H1 (cell line): ENCODE measurements at regions not wholly inside any gene's neighbourhood (a gene's known extent, or its start where the extent isn't known, plus 50 kb on each side); places are given as distances from the start of the nearest gene placed in this dataset.

Experiments used
- CTCF ChIA-PET: fragments of 300-600 bp; sonication (Branson Sonifier 250); formaldehyde crosslinking; loops from one replicate; lab custom pipeline; 2021; ENCODE audit not compliant: partially characterized antibody; lab: Charles Lee
- POLR2A ChIA-PET: fragments of 300-600 bp; sonication (Branson Sonifier 250); formaldehyde crosslinking; loops from one replicate; lab custom pipeline; 2021; ENCODE audit warnings: inconsistent platforms; ENCODE audit not compliant: partially characterized antibody; lab: Charles Lee
- DNase-seq, 2 experiments: peaks; one replicate each; pipeline versions ENCODE4 v3.0.0 to v3.0.0-alpha.2; 2010 to 2022; ENCODE audit warnings: low spot score in 2 of 2, low read depth in 1 of 2, mixed read lengths in 1 of 2
- FAIRE-seq: peaks from 2 replicates; lab custom pipeline; 2011; peaks lifted over from hg19 to GRCh38; lab: Jason Lieb, UNC
- H2AFZ ChIP-seq: 2 replicates; pipeline ENCODE4 v1.8.1; 2012; ENCODE audit warnings: low read length, inconsistent platforms
- H2AK5ac ChIP-seq: 2 replicates; pipeline ENCODE4 v1.6.1; 2013; ENCODE audit warnings: low read depth, low read length
- H2BK120ac ChIP-seq: replicated peaks from 2 replicates; pipeline ENCODE3; 2013; ENCODE audit warnings: low read depth, low read length, inconsistent platforms
- H2BK12ac ChIP-seq: 2 replicates; pipeline ENCODE4 v1.6.1; 2013; ENCODE audit warnings: low read depth, low read length
- H2BK15ac ChIP-seq: 2 replicates; pipeline ENCODE4 v1.6.1; 2013; ENCODE audit warnings: low read length
- H2BK20ac ChIP-seq: 2 replicates; pipeline ENCODE4 v1.6.1; 2013; ENCODE audit warnings: low read length
- H2BK5ac ChIP-seq: 2 replicates; pipeline ENCODE4 v1.6.1; 2013; ENCODE audit warnings: low read depth, low read length
- H3K14ac ChIP-seq: 2 replicates; pipeline ENCODE4 v1.6.1; 2013; ENCODE audit warnings: inconsistent platforms; ENCODE audit not compliant: insufficient read length
- H3K18ac ChIP-seq: 2 replicates; pipeline ENCODE4 v1.6.1; 2013; ENCODE audit warnings: low read length; ENCODE audit errors: extremely low read depth
- H3K23ac ChIP-seq: 2 replicates; pipeline ENCODE4 v1.6.1; 2013; ENCODE audit warnings: inconsistent platforms; ENCODE audit not compliant: insufficient read length
- H3K23me2 ChIP-seq: 2 replicates; pipeline ENCODE4 v1.6.1; 2013; ENCODE audit warnings: low read depth, low read length
- H3K27ac ChIP-seq: 2 replicates; pipeline ENCODE4 v1.6.1; 2011; ENCODE audit warnings: low read depth, low read length, inconsistent platforms
- H3K27me3 ChIP-seq, 4 experiments: replicated peaks in 1 of 4; 1 replicate in 1 of 4; 2 replicates in 3 of 4; pipeline versions ENCODE4 v1.6.1 to v1.8.1; 2011 to 2013; ENCODE audit warnings: low read length in 3 of 4, mild to moderate bottlenecking in 3 of 4, inconsistent platforms in 2 of 4, mixed read lengths in 2 of 4, moderate library complexity in 1 of 4; ENCODE audit not compliant: control insufficient read depth in 3 of 4, insufficient read depth in 3 of 4; ENCODE audit errors: extremely low read depth in 1 of 4
- H3K36me3 ChIP-seq, 4 experiments: 2 replicates each; pipeline versions ENCODE4 v1.6.1 to v1.8.1; 2011 to 2013; ENCODE audit warnings: mild to moderate bottlenecking in 4 of 4, low read length in 3 of 4, moderate library complexity in 2 of 4, control low read depth in 1 of 4, inconsistent platforms in 1 of 4; ENCODE audit not compliant: insufficient read depth in 4 of 4, control insufficient read depth in 2 of 4
- H3K4ac ChIP-seq: replicated peaks from 2 replicates; pipeline ENCODE3; 2013; ENCODE audit warnings: low read length, low read depth, mixed read lengths, inconsistent platforms; ENCODE audit not compliant: insufficient read length
- H3K4me1 ChIP-seq, 4 experiments: replicated peaks in 1 of 4; 1 replicate in 1 of 4; 2 replicates in 3 of 4; pipeline versions ENCODE4 v1.6.1 to v1.8.1; 2011 to 2013; ENCODE audit warnings: low read length in 3 of 4, inconsistent platforms in 2 of 4, mixed read lengths in 1 of 4; ENCODE audit not compliant: insufficient read depth in 4 of 4, control insufficient read depth in 3 of 4
- H3K4me2 ChIP-seq, 2 experiments: 2 replicates each; pipeline versions ENCODE4 v1.6.1 to v1.8.1; 2011 to 2013; ENCODE audit warnings: low read depth in 2 of 2, low read length in 2 of 2, control low read depth in 1 of 2, inconsistent platforms in 1 of 2, mild to moderate bottlenecking in 1 of 2; ENCODE audit not compliant: insufficient read depth in 1 of 2
- H3K4me3 ChIP-seq, 4 experiments: fragments of 200-600, 300-600 bp in 1 of 4; sonication (generic), shearing (Covaris generic), sonication (Bioruptor Twin) in 1 of 4; 2 replicates each; pipeline versions ENCODE4 v1.5.1 to v1.8.1; 2011 to 2016; ENCODE audit warnings: low read length in 4 of 4, low read depth in 3 of 4, control low read depth in 2 of 4, inconsistent platforms in 2 of 4, mild to moderate bottlenecking in 2 of 4, mixed read lengths in 1 of 4, moderate library complexity in 1 of 4; ENCODE audit not compliant: insufficient read depth in 2 of 4; ENCODE audit errors: extremely low read depth in 1 of 4
- H3K56ac ChIP-seq: replicated peaks from 2 replicates; pipeline ENCODE3; 2013; ENCODE audit warnings: low read depth, mild to moderate bottlenecking, mixed read lengths, low read length, inconsistent platforms; ENCODE audit not compliant: insufficient read length
- H3K79me1 ChIP-seq: 2 replicates; pipeline ENCODE4 v1.6.1; 2013; ENCODE audit warnings: low read depth, low read length, control low read depth
- H3K79me2 ChIP-seq, 2 experiments: 2 replicates each; pipeline versions ENCODE4 v1.6.1 to v1.8.1; 2012 to 2013; ENCODE audit warnings: low read length in 2 of 2, mild to moderate bottlenecking in 2 of 2, inconsistent platforms in 1 of 2; ENCODE audit not compliant: insufficient read depth in 2 of 2, control insufficient read depth in 1 of 2
- H3K9ac ChIP-seq, 4 experiments: replicated peaks in 1 of 4; 1 replicate in 1 of 4; 2 replicates in 3 of 4; pipeline versions ENCODE4 v1.6.1 to v1.8.1; 2011 to 2013; ENCODE audit warnings: low read depth in 3 of 4, low read length in 3 of 4, control low read depth in 2 of 4, mild to moderate bottlenecking in 2 of 4, moderate library complexity in 2 of 4, inconsistent platforms in 1 of 4; ENCODE audit errors: extremely low read depth in 1 of 4
- H3K9me3 ChIP-seq, 2 experiments: 2 replicates each; pipeline versions ENCODE4 v1.6.1 to v1.8.1; 2012 to 2013; ENCODE audit warnings: mild to moderate bottlenecking in 2 of 2, moderate library complexity in 2 of 2, control low read depth in 1 of 2, inconsistent platforms in 1 of 2, low read depth in 1 of 2, low read length in 1 of 2, mixed read lengths in 1 of 2; ENCODE audit not compliant: insufficient read depth in 2 of 2
- H4K20me1 ChIP-seq, 2 experiments: replicated peaks in 1 of 2; 2 replicates each; pipeline versions ENCODE3 to v1.8.1; 2011 to 2013; ENCODE audit warnings: inconsistent platforms in 2 of 2, low read length in 2 of 2, mild to moderate bottlenecking in 1 of 2; ENCODE audit not compliant: insufficient read depth in 2 of 2, control insufficient read depth in 1 of 2
- H4K5ac ChIP-seq: 2 replicates; pipeline ENCODE4 v1.6.1; 2013; ENCODE audit warnings: low read length, low read depth, mixed read lengths, inconsistent platforms; ENCODE audit not compliant: insufficient read length
- H4K8ac ChIP-seq: 2 replicates; pipeline ENCODE4 v1.8.0; 2013; ENCODE audit warnings: mild to moderate bottlenecking, moderate library complexity, low read length, inconsistent platforms; ENCODE audit not compliant: insufficient read depth; ENCODE audit errors: extremely low read depth
- H4K91ac ChIP-seq: replicated peaks from 2 replicates; pipeline ENCODE3; 2013; ENCODE audit warnings: low read length, mixed read lengths, inconsistent platforms; ENCODE audit not compliant: insufficient read length
- WGBS, 2 experiments: shearing (Covaris generic) in 1 of 2; methylation state at CpG; one replicate each; pipeline versions ENCODE4 v1.1.6 to v1.1.7; 2013 to 2015; ENCODE audit warnings: low lambda C conversion rate in 2 of 2, mixed read lengths in 2 of 2, inconsistent platforms in 1 of 2, low coverage in 1 of 2, missing lambda C conversion rate in 1 of 2; ENCODE audit not compliant: insufficient replicate concordance in 2 of 2, insufficient coverage in 1 of 2, insufficient read length in 1 of 2; ENCODE audit errors: extremely low coverage in 1 of 2, missing lambda C conversion rate in 1 of 2; 5-methylcytosine and 5-hydroxymethylcytosine counted together

GRCh38 chr3:159635047-159635641 lies 353.5 kb upstream of the IL12A start:
- Histone ChIP-seq H3K4me3 (no peak overlapping the region), H4K91ac (no peak overlapping the region), H3K9me3 (no peaks in the 10 kb centered on the region), H3K18ac (no peak overlapping the region), H2BK12ac (no peak overlapping the region), H3K23ac (no peak overlapping the region), H3K36me3 (no peaks in the 10 kb centered on the region), H3K4me2 (no peak overlapping the region), H3K79me1 (no peaks in the 10 kb centered on the region), H2AFZ (no peak overlapping the region), H3K23me2 (no peaks in the 10 kb centered on the region), H3K14ac (no peak overlapping the region), H3K9ac (no peak overlapping the region), H2AK5ac (no peak overlapping the region), H2BK20ac (no peak overlapping the region), H3K27me3 (no peaks in the 10 kb centered on the region), H4K8ac (no peak overlapping the region), H3K27ac (no peak overlapping the region), H3K4ac (no peak overlapping the region), H4K5ac (no peak overlapping the region), H2BK5ac (no peak overlapping the region), H3K4me1 (peaks cover 0 to 7% (median 3%) of the 10 kb centered on the region in 4 experiments; a peak in 4 of 7 replicates), H3K79me2 (no peaks in the 10 kb centered on the region), H2BK120ac (no peak overlapping the region), H3K56ac (no peak overlapping the region), H4K20me1 (no peaks in the 10 kb centered on the region), H2BK15ac (no peak overlapping the region)
- DNase-seq, result no peak
- FAIRE-seq, result no peak
- ChIA-PET CTCF (interaction anchor here (1.0 to 1.3 kb wide), 7 partner anchors 13 to 173 kb away, joined by 3 to 6 read pairs (median 3); no protein-coding TSS in a partner anchor), POLR2A (no interaction called here)
- 94% methylated on average over 3 of the region's 3 CpGs; no CpG with 5 or more reads in 1 of the 2 experiments for WGBS, 2 experiments
